Nephron progenitor cell (in vitro differentiated cells): ENCODE measurements at regions not wholly inside any gene's neighbourhood (a gene's known extent, or its start where the extent isn't known, plus 50 kb on each side); places are given as distances from the start of the nearest gene placed in this dataset.

ENCODE experiments used
- DNase-seq: peaks from one replicate; pipeline ENCODE4 v3.0.0; 2021
- H3K27ac Mint-ChIP-seq: 2 replicates; pipeline ENCODE4 v1.8.0; 2021; ENCODE audit warnings: mild to moderate bottlenecking, moderate library complexity, mixed read lengths
- H3K27me3 Mint-ChIP-seq: 2 replicates; pipeline ENCODE4 v1.8.0; 2021; ENCODE audit warnings: mild to moderate bottlenecking, low read depth, mixed read lengths; ENCODE audit not compliant: poor library complexity
- H3K36me3 Mint-ChIP-seq: 2 replicates; pipeline ENCODE4 v1.8.0; 2021; ENCODE audit warnings: low read depth, mixed read lengths
- H3K4me1 Mint-ChIP-seq: 2 replicates; pipeline ENCODE4 v1.8.0; 2021; ENCODE audit warnings: mixed read lengths
- H3K4me3 Mint-ChIP-seq: 2 replicates; pipeline ENCODE4 v1.8.0; 2021; ENCODE audit warnings: mild to moderate bottlenecking, moderate library complexity, mixed read lengths
- H3K9me3 Mint-ChIP-seq: 2 replicates; pipeline ENCODE4 v1.8.0; 2021; ENCODE audit warnings: mild to moderate bottlenecking, moderate library complexity, mixed read lengths
- CTCF ChIP-seq: fragments of 200-600 bp; sonication (generic); IDR thresholded peaks from 2 replicates; pipeline ENCODE4 v1.5.0; 2021; ENCODE audit warnings: antibody characterized with exemption

GRCh38 chr13:103370790-103371189 lies 304.6 kb upstream of the SLC10A2 start:
- Mint-ChIP-seq H3K4me1 (peaks cover 5% of the 10 kb centered on the region), H3K36me3 (no peaks in the 10 kb centered on the region), H3K27ac (no peak overlapping the region), H3K4me3 (no peak overlapping the region), H3K27me3 (peaks cover 4% of the 10 kb centered on the region), H3K9me3 (peaks cover 5% of the 10 kb centered on the region)
- no peak for TF ChIP-seq CTCF
- no peak for DNase-seq

GRCh38 chr13:103358255-103358932 lies 292.2 kb upstream of the SLC10A2 start:
- no peak for DNase-seq
- Mint-ChIP-seq H3K27ac (no peak overlapping the region), H3K4me1 (no peaks in the 10 kb centered on the region), H3K4me3 (no peak overlapping the region), H3K27me3 (peaks cover 3% of the 10 kb centered on the region), H3K9me3 (no peaks in the 10 kb centered on the region), H3K36me3 (no peaks in the 10 kb centered on the region)
- no peak for TF ChIP-seq CTCF

DNA sequence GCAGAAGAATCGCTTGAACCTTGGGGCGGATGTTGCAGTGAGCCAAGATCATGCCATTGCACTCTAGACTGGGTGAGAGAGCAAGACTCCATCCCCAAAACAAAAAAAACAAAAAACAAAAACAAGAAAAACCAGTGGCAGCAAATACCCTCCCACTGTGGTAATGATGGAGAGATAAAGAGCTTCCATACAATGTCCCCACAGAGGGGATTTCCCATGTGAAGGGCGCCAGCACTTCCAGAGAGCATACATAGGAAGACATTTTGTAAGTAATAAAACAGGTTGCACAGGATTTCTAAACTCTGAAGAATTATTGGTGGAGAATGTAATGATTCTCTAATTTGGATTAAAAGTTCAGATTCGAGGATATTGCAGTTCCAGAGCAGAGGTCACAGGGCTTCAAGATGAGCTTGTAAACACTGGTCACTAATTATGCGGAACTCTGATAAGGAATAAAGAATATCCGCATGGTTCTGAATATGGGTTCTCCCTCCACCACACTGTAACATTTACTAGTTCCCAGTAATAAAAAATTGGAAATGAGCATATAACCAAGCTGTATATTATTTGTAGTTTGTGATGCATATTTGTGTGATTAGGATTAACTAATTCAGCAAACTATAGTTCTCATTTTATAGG lies 290.1 kb upstream of the SLC10A2 start:
- TF ChIP-seq CTCF: no peak
- Mint-ChIP-seq H3K4me1 (peaks cover 4% of the 10 kb centered on the region), H3K27me3 (peaks cover 2% of the 10 kb centered on the region)

DNA sequence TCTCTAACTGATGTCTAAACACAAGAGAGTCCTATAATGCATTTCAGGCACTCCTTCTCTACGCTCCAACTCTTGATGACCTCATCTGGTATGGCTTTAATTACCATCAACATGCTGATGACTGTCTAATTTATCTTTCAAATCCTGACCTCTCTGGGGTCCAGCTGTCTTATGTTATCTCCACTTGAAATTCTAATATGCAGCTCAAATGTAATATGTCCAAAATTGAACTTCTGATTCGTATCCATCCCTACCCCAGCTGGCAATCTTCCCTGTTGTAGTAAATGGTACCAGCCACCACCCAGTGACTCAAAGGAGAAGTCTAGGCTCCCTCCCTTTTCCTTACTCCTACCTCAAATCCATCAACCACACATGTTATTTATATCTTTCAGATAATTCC lies 288.0 kb upstream of the SLC10A2 start:
- no peaks in the 10 kb centered on the region for H3K27me3 Mint-ChIP-seq
- no peaks in the 10 kb centered on the region for H3K36me3 Mint-ChIP-seq
- H3K9me3 Mint-ChIP-seq: no peaks in the 10 kb centered on the region
- H3K4me3 Mint-ChIP-seq: no peak overlapping the region
- DNase-seq: no peak
- no peak overlapping the region for H3K27ac Mint-ChIP-seq
- peaks cover 21% of the 10 kb centered on the region for H3K4me1 Mint-ChIP-seq
- no peak for TF ChIP-seq CTCF

More for the DNA sequence above, 290.1 kb upstream of the SLC10A2 start:
- H3K36me3 Mint-ChIP-seq: no peaks in the 10 kb centered on the region
- no peak for DNase-seq
- no peak overlapping the region for H3K27ac Mint-ChIP-seq
- no peaks in the 10 kb centered on the region for H3K9me3 Mint-ChIP-seq
- no peak overlapping the region for H3K4me3 Mint-ChIP-seq

DNA sequence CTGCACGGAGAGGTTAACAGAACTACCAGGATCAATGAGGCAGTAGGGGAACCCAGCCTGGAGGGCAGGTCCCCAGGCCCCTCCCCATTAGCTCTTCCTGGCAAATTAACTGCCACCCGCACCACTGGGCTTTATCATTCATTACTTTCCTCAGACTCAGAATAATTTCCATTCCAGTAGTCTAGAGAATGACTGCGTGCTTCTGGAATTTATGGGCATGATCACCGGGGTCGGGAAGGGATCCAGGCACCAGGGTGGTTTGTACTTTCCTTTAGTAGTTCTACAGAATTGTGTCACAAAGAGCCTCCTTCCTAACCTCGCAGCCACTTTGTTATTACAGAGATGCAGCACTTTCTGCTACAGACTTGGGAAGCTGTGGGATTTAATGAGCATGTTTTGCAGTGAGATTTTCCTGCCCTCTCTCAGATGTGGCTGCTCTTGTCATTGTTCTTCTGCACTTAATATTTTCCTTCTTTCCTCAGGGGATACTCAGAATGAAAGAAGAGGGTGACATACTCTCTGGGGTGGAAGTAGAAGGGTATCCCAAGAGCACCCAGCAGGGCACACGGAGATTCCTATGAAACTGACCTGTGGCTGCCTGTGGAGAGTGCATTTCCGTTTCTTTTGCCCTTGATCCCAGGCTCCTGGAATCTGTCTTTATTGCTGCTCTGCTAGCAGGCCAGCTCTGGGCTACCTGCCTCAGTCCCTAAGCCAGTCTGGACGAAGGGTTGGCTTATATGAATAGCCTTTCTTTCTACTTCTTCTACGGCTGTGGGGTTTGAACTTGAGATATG lies 285.0 kb upstream of the SLC10A2 start:
- Mint-ChIP-seq H3K9me3 (peaks cover 5% of the 10 kb centered on the region), H3K4me1 (peaks cover 27% of the 10 kb centered on the region), H3K36me3 (no peaks in the 10 kb centered on the region), H3K4me3 (peak overlapping the region; percentile 26), H3K27ac (peak overlapping the region; percentile 83), H3K27me3 (no peaks in the 10 kb centered on the region)
- no peak for TF ChIP-seq CTCF
- DNase-seq: peak; percentile 12
